ENCODE measurements at regions not wholly inside any gene's neighbourhood (a gene's known extent, or its start where the extent isn't known, plus 50 kb on each side); places are given as distances from the start of the nearest gene placed in this dataset.

GRCh38 chr5:174521449-174521848, 202.9 kb upstream of the MSX2 start:
- intact Hi-C loops (cut with micrococcal nuclease; ENCODE audit: unreplicated experiment) = no loop called here
- H4K20me1 ChIP-seq (ENCODE audit: control insufficient read depth, insufficient read depth) = no peaks in the 10 kb centered on the region
- DNase-seq (ENCODE audit: low read depth, low spot score) = no peak
- RAD21 ChIA-PET (ENCODE audit: unreplicated experiment) = no interaction called here
- in situ Hi-C loops (cut with MboI) = no loop called here
- no TSS peak for BruUV-seq (replicated peaks)
- H3K4me2 ChIP-seq (ENCODE audit: control insufficient read depth, insufficient read depth) = no peak overlapping the region
- SMC1A ChIA-PET (ENCODE audit: uncharacterized antibody, unreplicated experiment) = no interaction called here
- H3K36me3 ChIP-seq (ENCODE audit: control insufficient read depth in 2 of 2, insufficient read depth in 2 of 2, low read length in 1 of 2) = no peaks in the 10 kb centered on the region
- ATAC-seq = no peak
- no peak for TF ChIP-seq TAF1 (IDR thresholded peaks at IDR 0.05; ENCODE audit: borderline replicate concordance, low read depth, low read length)
- no peak for TF ChIP-seq ZBTB11 (CRISPR knock-in tag; IDR thresholded peaks at IDR 0.05)
- TF ChIP-seq ZNF207 (IDR thresholded peaks at IDR 0.05; ENCODE audit: borderline replicate concordance) = no peak
- no peak for TF ChIP-seq MTA2 (IDR thresholded peaks at IDR 0.05; ENCODE audit: low read depth)
- no peak for TF ChIP-seq MLLT1 (IDR thresholded peaks at IDR 0.05)
- TF ChIP-seq ZNF24 (IDR thresholded peaks at IDR 0.05) = no peak
- FAIRE-seq = no peak
- no peak overlapping the region for H2AFZ ChIP-seq (ENCODE audit: control insufficient read depth, low read depth, low read length)
- POLR2A ChIA-PET = no interaction called here
- no peak overlapping the region for H3K9ac ChIP-seq (ENCODE audit: control insufficient read depth, insufficient read depth, low read length)
- no peak overlapping the region for H3K27ac ChIP-seq (ENCODE audit: control insufficient read depth, insufficient read depth)
- H3K4me3 ChIP-seq = no peak overlapping the region
- CTCF ChIA-PET = no interaction called here
- WGBS (ENCODE audit: insufficient coverage, insufficient replicate concordance, low lambda C conversion rate, missing lambda C conversion rate) = 0% methylated on average over 1 of the region's 1 CpG
- H3K4me1 ChIP-seq (ENCODE audit: control insufficient read depth, insufficient read depth, low read length) = no peaks in the 10 kb centered on the region
- no peaks in the 10 kb centered on the region for H3K27me3 ChIP-seq (replicated peaks in 1 of 2; ENCODE audit: control insufficient read depth in 2 of 2, insufficient read depth in 2 of 2, low read length in 1 of 2)
- no peaks in the 10 kb centered on the region for H3K9me3 ChIP-seq (replicated peaks; ENCODE audit: control insufficient read depth, insufficient read depth, low read length)
- no peaks in the 10 kb centered on the region for H3K79me2 ChIP-seq (ENCODE audit: control insufficient read depth, insufficient read depth, low read length)

Measured in GM12878 (cell line).